ENCODE measurements at regions not wholly inside any gene's neighbourhood (a gene's known extent, or its start where the extent isn't known, plus 50 kb on each side); places are given as distances from the start of the nearest gene placed in this dataset.

GRCh38 chr16:6375465-6376075 is 957.1 kb upstream of the RBFOX1 start:
- BruUV-seq (replicated peaks), result no TSS peak
- Histone ChIP-seq H2AFZ (ENCODE audit: low read depth, low read length, poor library complexity, severe bottlenecking) (no peak overlapping the region), H3K27ac (ENCODE audit: low read depth, low read length) (no peak overlapping the region), H3K4me3 (replicated peaks in 1 of 2; ENCODE audit: low read depth in 1 of 2, low read length in 2 of 2) (no peak overlapping the region), H3K9me3 (ENCODE audit: control insufficient read depth in 1 of 2, insufficient read depth in 1 of 2, low read depth in 1 of 2, low read length in 2 of 2) (no peaks in the 10 kb centered on the region), H3K9ac (ENCODE audit: low read length) (no peak overlapping the region), H3K36me3 (ENCODE audit: control insufficient read depth in 1 of 2, insufficient read depth in 2 of 2, low read length in 2 of 2) (no peaks in the 10 kb centered on the region), H3K4me1 (ENCODE audit: control insufficient read depth in 1 of 2, insufficient read depth in 2 of 2, low read length in 2 of 2) (no peaks in the 10 kb centered on the region), H3K9me2 (ENCODE audit: insufficient read depth) (no peaks in the 10 kb centered on the region), H3K27me3 (ENCODE audit: insufficient read depth, low read length) (no peaks in the 10 kb centered on the region), H3K4me2 (ENCODE audit: low read length) (no peak overlapping the region), H3K79me2 (ENCODE audit: insufficient read depth, low read length) (no peaks in the 10 kb centered on the region), H4K20me1 (ENCODE audit: insufficient read depth) (no peaks in the 10 kb centered on the region)
- DNase-seq (ENCODE audit: low read depth, low spot score) (no peak), ATAC-seq (no peak)
- ChIA-PET CTCF (no interaction called here), POLR2A (no interaction called here), RAD21 (ENCODE audit: low non-redundant PET in 1 of 2, low total read pairs in 2 of 2, uncharacterized antibody in 2 of 2, unreplicated experiment in 2 of 2) (no interaction called here)
- intact Hi-C loops (cut with micrococcal nuclease), result no loop called here
- no peak for TF ChIP-seq SP1 (IDR thresholded peaks at IDR 0.05; ENCODE audit: low read depth)
- TF ChIP-seq EZH2 (IDR thresholded peaks at IDR 0.05), result no peak
- TF ChIP-seq JUND (IDR thresholded peaks at IDR 0.05), result no peak
- no peak for TF ChIP-seq RAD21 (IDR thresholded peaks at IDR 0.05; ENCODE audit: low read depth)
- TF ChIP-seq, protein P1, sequence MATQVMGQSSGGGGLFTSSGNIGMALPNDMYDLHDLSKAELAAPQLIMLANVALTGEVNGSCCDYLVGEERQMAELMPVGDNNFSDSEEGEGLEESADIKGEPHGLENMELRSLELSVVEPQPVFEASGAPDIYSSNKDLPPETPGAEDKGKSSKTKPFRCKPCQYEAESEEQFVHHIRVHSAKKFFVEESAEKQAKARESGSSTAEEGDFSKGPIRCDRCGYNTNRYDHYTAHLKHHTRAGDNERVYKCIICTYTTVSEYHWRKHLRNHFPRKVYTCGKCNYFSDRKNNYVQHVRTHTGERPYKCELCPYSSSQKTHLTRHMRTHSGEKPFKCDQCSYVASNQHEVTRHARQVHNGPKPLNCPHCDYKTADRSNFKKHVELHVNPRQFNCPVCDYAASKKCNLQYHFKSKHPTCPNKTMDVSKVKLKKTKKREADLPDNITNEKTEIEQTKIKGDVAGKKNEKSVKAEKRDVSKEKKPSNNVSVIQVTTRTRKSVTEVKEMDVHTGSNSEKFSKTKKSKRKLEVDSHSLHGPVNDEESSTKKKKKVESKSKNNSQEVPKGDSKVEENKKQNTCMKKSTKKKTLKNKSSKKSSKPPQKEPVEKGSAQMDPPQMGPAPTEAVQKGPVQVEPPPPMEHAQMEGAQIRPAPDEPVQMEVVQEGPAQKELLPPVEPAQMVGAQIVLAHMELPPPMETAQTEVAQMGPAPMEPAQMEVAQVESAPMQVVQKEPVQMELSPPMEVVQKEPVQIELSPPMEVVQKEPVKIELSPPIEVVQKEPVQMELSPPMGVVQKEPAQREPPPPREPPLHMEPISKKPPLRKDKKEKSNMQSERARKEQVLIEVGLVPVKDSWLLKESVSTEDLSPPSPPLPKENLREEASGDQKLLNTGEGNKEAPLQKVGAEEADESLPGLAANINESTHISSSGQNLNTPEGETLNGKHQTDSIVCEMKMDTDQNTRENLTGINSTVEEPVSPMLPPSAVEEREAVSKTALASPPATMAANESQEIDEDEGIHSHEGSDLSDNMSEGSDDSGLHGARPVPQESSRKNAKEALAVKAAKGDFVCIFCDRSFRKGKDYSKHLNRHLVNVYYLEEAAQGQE (IDR thresholded peaks at IDR 0.05; ENCODE audit: low read depth), result no peak
- TF ChIP-seq CBX3 (IDR thresholded peaks at IDR 0.05; ENCODE audit: low read depth), result no peak
- no peak for TF ChIP-seq ELF1 (IDR thresholded peaks at IDR 0.05; ENCODE audit: borderline replicate concordance, low read depth)
- TF ChIP-seq FOSL1 (IDR thresholded peaks at IDR 0.05; ENCODE audit: low read depth), result no peak
- TF ChIP-seq MAX (IDR thresholded peaks at IDR 0.05), result no peak
- no peak for TF ChIP-seq CTCF (IDR thresholded peaks at IDR 0.05 in 2 of 3, conservative IDR thresholded peaks at IDR 0.05 in 1 of 3; ENCODE audit: borderline replicate concordance in 1 of 3, insufficient read depth in 1 of 3, low read depth in 2 of 3, low read length in 2 of 3)
- TF ChIP-seq ZFX (IDR thresholded peaks at IDR 0.05), result no peak
